ENCODE measurements at regions not wholly inside any gene's neighbourhood (a gene's known extent, or its start where the extent isn't known, plus 50 kb on each side); places are given as distances from the start of the nearest gene placed in this dataset.

DNA sequence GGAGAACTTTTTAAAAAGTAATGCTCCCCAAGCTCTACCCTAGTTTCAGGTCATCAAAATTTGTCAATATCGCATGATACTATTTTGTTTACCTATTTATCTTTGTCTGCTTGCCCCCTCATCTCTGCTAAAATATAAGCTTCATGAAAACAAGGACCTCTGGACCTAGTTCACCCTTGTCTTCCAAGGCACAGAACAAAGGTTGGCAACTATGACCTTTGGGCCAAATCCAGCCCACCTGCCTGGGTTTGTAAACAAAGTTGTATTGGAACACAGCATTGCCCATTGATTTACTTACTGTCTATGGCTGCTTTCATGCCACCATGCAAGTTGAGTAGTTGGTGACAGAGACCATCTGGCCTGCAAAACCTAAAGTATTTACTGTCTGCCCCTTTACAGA, 462.2 kb upstream of the SUCLG2 start:
- no peak overlapping the region for H3K4me3 ChIP-seq
- no peak overlapping the region for H3K4me2 ChIP-seq
- H3K9ac ChIP-seq: no peak overlapping the region
- no peaks in the 10 kb centered on the region for H3K4me1 ChIP-seq
- H3K36me3 ChIP-seq: no peaks in the 10 kb centered on the region
- TF ChIP-seq Cebpa-rat (IDR thresholded peaks at IDR 0.05): no peak
- H3K9me3 ChIP-seq (replicated peaks in 1 of 11): no peaks in the 10 kb centered on the region
- H3K27me3 ChIP-seq: no peaks in the 10 kb centered on the region
- H3K27ac ChIP-seq: no peak overlapping the region
- H4K20me1 ChIP-seq: no peaks in the 10 kb centered on the region

DNA sequence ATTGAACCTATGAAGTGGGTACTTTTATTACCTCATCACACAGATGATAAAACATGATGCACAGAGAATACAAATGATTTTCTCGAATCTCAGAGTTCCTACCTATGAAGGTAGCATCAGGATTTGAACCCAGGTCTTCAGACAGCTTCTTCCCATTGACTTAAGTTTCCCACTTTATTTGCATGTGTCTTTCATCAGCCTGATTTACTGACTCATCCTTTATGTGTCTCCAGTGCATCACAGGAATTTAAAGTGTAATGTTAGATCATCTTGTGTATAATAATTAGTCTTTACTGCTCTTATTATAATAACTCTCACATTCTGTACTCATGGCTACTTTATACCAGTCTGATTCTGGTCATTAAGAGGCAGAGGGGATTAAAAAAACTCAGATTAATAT, 449.4 kb upstream of the SUCLG2 start:
- Histone ChIP-seq H3K9ac (no peak overlapping the region), H4K20me1 (no peaks in the 10 kb centered on the region), H3K36me3 (no peaks in the 10 kb centered on the region), H3K4me1 (peaks cover 0 to 9% (median 5%) of the 10 kb centered on the region in 10 experiments; a peak in 13 of 20 replicates), H3K4me3 (no peak overlapping the region), H3K9me3 (replicated peaks in 1 of 11) (no peaks in the 10 kb centered on the region), H3K27me3 (no peaks in the 10 kb centered on the region), H3K4me2 (no peak overlapping the region), H3K27ac (no peak overlapping the region)
- TF ChIP-seq Cebpa-rat (IDR thresholded peaks at IDR 0.05): no peak

DNA sequence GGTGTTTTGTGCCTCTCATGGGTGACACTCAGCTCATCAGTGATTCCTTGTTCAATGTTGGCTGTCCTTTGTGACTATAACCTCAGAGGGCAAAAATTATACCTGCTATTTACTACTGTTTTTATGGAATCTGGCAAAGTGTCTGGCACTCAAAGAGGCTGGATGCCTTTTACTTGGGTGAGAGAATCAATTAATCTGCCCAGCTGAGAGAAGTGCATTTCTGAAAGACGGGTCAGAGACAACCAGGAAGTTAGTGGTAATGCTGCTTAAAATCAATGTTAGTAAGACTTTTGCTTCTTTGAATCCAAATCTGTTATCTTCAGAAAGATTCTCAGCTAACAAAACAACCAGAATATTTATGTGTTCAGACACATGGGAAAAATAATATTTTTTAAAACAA, 436.2 kb upstream of the SUCLG2 start:
- no peaks in the 10 kb centered on the region for H4K20me1 ChIP-seq
- no peaks in the 10 kb centered on the region for H3K9me3 ChIP-seq (replicated peaks in 1 of 11)
- H3K4me1 ChIP-seq: peaks cover 0 to 20% (median 8%) of the 10 kb centered on the region in 10 experiments; a peak in 14 of 20 replicates
- no peak overlapping the region for H3K4me3 ChIP-seq
- no peak overlapping the region for H3K27ac ChIP-seq
- H3K4me2 ChIP-seq: peak overlapping the region in 2 of 11 experiments; percentile 20 to 37; a peak in 2 of 22 replicates
- H3K9ac ChIP-seq: no peak overlapping the region
- TF ChIP-seq Cebpa-rat (IDR thresholded peaks at IDR 0.05): no peak
- no peaks in the 10 kb centered on the region for H3K27me3 ChIP-seq
- no peaks in the 10 kb centered on the region for H3K36me3 ChIP-seq

DNA sequence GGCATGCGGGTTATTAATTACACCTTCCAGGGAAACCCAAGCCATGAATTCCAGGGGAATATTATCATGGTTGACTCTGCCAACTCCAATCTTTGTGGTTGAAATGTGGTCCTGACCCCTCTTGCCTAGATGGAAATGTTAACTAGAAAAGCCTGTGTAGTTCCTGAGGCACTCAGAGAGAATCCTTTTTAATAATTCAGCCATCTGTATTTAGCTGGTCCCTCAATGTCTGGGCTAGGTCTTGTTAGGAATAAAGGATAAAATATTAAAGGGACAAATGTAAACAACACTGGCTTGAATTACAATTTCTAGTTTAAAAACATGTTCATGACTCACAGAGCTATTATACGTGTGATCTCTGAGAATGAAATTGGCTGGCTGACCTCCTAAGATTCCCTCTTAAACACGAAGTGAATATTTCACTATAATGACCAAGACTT, 435.2 kb upstream of the SUCLG2 start:
- Histone ChIP-seq H3K9ac (no peak overlapping the region), H3K27ac (no peak overlapping the region), H3K9me3 (replicated peaks in 1 of 11) (no peaks in the 10 kb centered on the region), H3K4me2 (no peak overlapping the region; a peak in 1 of 22 replicates), H3K27me3 (no peaks in the 10 kb centered on the region), H3K4me3 (no peak overlapping the region), H4K20me1 (no peaks in the 10 kb centered on the region), H3K4me1 (peaks cover 0 to 20% (median 8%) of the 10 kb centered on the region in 10 experiments; a peak in 14 of 20 replicates), H3K36me3 (no peaks in the 10 kb centered on the region)
- TF ChIP-seq Cebpa-rat (IDR thresholded peaks at IDR 0.05): no peak

DNA sequence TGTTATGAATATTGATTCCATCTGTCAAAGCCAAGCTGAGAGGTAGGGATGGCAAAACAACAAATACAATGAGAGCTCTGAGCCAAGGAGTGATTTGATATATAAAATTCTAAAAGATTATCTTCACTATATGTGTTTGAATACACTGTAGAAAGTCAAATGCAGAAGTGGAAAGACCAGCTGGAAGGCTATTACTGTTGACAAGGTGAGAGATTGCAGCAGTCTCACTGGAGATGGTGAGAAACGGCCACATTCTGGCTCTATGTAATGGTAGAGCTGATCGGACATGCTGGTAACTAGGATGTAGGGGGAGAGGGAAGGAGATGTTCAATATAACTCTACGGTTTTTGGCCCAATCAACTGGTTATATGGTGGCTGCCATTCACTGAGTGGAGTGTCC, 434.2 kb upstream of the SUCLG2 start:
- no peak overlapping the region for H3K27ac ChIP-seq
- H3K4me3 ChIP-seq: no peak overlapping the region
- no peak for TF ChIP-seq Cebpa-rat (IDR thresholded peaks at IDR 0.05)
- no peaks in the 10 kb centered on the region for H3K27me3 ChIP-seq
- peaks cover 0 to 20% (median 8%) of the 10 kb centered on the region in 10 experiments; a peak in 14 of 20 replicates for H3K4me1 ChIP-seq
- H4K20me1 ChIP-seq: no peaks in the 10 kb centered on the region
- no peak overlapping the region for H3K9ac ChIP-seq
- H3K9me3 ChIP-seq (replicated peaks in 1 of 11): no peaks in the 10 kb centered on the region
- H3K36me3 ChIP-seq: no peaks in the 10 kb centered on the region
- peak overlapping the region in 8 of 11 experiments; percentile 19 to 55 (median 34); a peak in 9 of 22 replicates for H3K4me2 ChIP-seq

DNA sequence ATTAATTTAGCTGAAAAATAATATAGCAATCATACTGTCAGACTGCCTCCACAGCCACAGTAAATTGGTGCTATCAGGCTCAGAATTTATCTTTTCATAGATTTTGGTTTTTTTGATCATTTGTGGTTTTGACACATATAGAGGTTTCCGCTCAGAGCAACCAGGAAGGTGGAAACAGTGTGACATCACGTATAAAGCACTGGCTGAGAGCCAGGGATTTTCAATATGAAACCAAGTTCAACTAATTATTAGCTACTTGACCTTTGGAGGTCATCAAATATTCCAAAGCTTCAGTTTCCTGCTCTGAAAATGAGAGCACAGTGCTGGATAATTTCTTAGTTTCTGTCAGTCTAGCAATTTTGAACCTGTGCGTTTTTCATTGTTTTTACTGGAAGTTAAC, 433.8 kb upstream of the SUCLG2 start:
- Histone ChIP-seq H3K27ac (no peak overlapping the region), H3K4me3 (no peak overlapping the region), H3K9me3 (replicated peaks in 1 of 11) (no peaks in the 10 kb centered on the region), H4K20me1 (no peaks in the 10 kb centered on the region), H3K4me2 (peak overlapping the region in 9 of 11 experiments; percentile 19 to 55 (median 31); a peak in 13 of 22 replicates), H3K27me3 (no peaks in the 10 kb centered on the region), H3K9ac (no peak overlapping the region), H3K4me1 (peaks cover 0 to 20% (median 8%) of the 10 kb centered on the region in 10 experiments; a peak in 14 of 20 replicates), H3K36me3 (no peaks in the 10 kb centered on the region)
- no peak for TF ChIP-seq Cebpa-rat (IDR thresholded peaks at IDR 0.05)

DNA sequence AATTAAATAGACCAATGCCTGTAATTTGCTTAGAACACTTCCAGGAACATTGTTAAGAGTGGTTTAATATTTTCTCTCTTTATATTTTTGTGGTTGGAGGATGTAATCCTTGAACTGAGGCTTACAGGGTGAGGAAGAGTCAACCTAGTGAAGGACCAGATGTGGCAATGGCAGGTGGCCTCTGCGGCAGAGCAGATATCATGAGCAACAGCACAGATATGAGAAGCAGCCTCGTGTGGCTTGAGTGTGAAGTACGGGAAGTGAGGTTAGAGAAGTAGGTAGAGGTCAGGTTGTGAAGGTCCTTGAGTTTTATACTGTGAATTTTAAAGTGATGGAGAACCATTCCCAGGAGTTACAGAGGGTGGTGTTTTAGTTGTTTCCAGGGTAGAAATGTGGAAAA, 417.6 kb upstream of the SUCLG2 start:
- Histone ChIP-seq H3K9ac (no peak overlapping the region), H3K4me2 (no peak overlapping the region), H3K4me1 (no peaks in the 10 kb centered on the region), H3K4me3 (no peak overlapping the region), H3K27me3 (no peaks in the 10 kb centered on the region), H3K27ac (no peak overlapping the region), H4K20me1 (no peaks in the 10 kb centered on the region), H3K36me3 (no peaks in the 10 kb centered on the region), H3K9me3 (replicated peaks in 1 of 11) (peaks cover 8 to 26% (median 15%) of the 10 kb centered on the region in 11 experiments; a peak in 20 of 22 replicates)
- TF ChIP-seq Cebpa-rat (IDR thresholded peaks at IDR 0.05): no peak

DNA sequence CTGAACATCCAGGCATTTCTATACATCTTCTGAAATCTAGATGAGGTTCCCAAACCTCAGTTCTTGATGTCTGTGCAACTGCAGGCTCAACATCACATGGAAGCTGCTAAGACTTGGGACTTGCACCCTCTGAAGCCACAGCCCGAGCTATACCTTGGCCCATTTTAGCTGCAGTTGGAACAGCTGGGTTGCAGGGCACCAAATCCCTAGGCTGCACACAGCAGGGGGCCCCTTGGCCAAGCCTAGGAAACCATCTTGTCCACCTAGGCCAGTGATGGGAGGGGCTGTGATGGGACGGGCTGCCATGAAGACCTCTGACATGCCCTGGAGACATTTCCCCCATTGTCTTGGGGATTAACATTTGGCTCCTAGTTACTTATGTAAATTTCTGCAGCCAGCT, 415.8 kb upstream of the SUCLG2 start:
- Histone ChIP-seq H3K9ac (no peak overlapping the region), H3K27me3 (no peaks in the 10 kb centered on the region), H3K4me1 (no peaks in the 10 kb centered on the region), H3K27ac (no peak overlapping the region), H3K9me3 (replicated peaks in 1 of 11) (peaks cover 8 to 26% (median 15%) of the 10 kb centered on the region in 11 experiments; a peak in 20 of 22 replicates), H3K4me3 (no peak overlapping the region), H3K36me3 (no peaks in the 10 kb centered on the region), H4K20me1 (no peaks in the 10 kb centered on the region), H3K4me2 (no peak overlapping the region)
- TF ChIP-seq Cebpa-rat (IDR thresholded peaks at IDR 0.05): no peak

DNA sequence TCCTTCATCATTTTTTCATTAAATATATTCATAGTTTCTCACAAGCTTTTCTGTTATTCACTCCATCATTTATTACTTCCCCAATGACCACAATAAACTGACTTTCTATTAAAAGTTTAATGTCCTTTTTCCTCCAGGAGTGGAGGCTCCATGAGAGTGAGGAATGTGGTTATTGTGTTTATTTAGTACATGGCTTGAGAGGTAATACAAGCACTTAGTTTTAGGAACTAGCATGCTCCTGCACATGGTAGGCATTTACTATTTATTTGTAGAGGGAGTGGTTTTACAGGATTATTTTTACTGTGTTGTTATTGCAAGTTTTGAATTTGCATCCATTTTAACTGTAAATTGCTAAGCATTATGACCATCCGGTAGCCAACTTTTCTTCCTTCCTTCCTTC, 412.9 kb upstream of the SUCLG2 start:
- H3K4me2 ChIP-seq: no peak overlapping the region
- no peak overlapping the region for H3K4me3 ChIP-seq
- peaks cover 8 to 26% (median 15%) of the 10 kb centered on the region in 11 experiments; a peak in 20 of 22 replicates for H3K9me3 ChIP-seq (replicated peaks in 1 of 11)
- no peaks in the 10 kb centered on the region for H3K36me3 ChIP-seq
- H4K20me1 ChIP-seq: no peaks in the 10 kb centered on the region
- TF ChIP-seq Cebpa-rat (IDR thresholded peaks at IDR 0.05): no peak
- no peak overlapping the region for H3K9ac ChIP-seq
- no peaks in the 10 kb centered on the region for H3K4me1 ChIP-seq
- no peak overlapping the region for H3K27ac ChIP-seq
- no peaks in the 10 kb centered on the region for H3K27me3 ChIP-seq

DNA sequence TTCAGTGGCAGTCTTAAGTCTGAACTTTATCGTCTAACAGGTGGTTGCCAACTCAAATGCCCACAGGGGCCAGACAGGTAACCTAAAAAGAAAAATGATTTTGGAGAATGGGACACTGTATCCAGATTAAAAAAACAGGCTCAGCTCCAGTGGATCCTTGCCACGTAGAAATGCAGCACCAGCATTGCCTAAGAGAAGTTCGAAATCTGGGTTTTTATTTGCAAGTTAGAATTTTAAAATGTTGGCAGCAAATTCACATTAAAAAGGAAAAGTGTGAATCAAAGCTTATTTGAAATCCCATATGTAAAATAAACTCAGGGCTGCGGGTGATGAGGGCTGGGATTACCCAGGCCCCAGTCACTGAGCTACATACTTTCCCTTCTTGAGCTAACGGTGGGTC, 408.5 kb upstream of the SUCLG2 start:
- H3K27me3 ChIP-seq: no peaks in the 10 kb centered on the region
- no peak for TF ChIP-seq Cebpa-rat (IDR thresholded peaks at IDR 0.05)
- no peak overlapping the region for H3K27ac ChIP-seq
- no peaks in the 10 kb centered on the region for H3K9me3 ChIP-seq (replicated peaks in 1 of 11)
- H3K4me3 ChIP-seq: no peak overlapping the region
- H4K20me1 ChIP-seq: no peaks in the 10 kb centered on the region
- no peak overlapping the region for H3K4me2 ChIP-seq
- peaks cover 0 to 1% (median 0%) of the 10 kb centered on the region in 10 experiments; a peak in 7 of 20 replicates for H3K4me1 ChIP-seq
- H3K9ac ChIP-seq: no peak overlapping the region
- H3K36me3 ChIP-seq: no peaks in the 10 kb centered on the region
